ENCODE measurements at regions not wholly inside any gene's neighbourhood (a gene's known extent, or its start where the extent isn't known, plus 50 kb on each side); places are given as distances from the start of the nearest gene placed in this dataset.

GRCh38 chr10:43839973-43840372 lies 191.3 kb upstream of the ZNF32 start:
- TF ChIP-seq EZH2phosphoT487 (IDR thresholded peaks at IDR 0.05; ENCODE audit: low read length) (no peak), CTCF (IDR thresholded peaks at IDR 0.05; ENCODE audit: low read length) (no peak)
